Panc1 (cell line): ENCODE measurements at regions not wholly inside any gene's neighbourhood (a gene's known extent, or its start where the extent isn't known, plus 50 kb on each side); places are given as distances from the start of the nearest gene placed in this dataset.

ENCODE experiments used
- ATAC-seq: fragments of 200-7000 bp; cut with Tn5 transposase; 2 replicates; pipeline ENCODE4 v1.9.1; 2020; ENCODE audit warnings: mild to moderate bottlenecking, moderate library complexity
- BruUV-seq: library from RNA; stranded (reverse); fragments of 400-500 nt; replicated peaks from 2 replicates; lab custom pipeline; 2021; lab: Mats Ljungman, UMichigan
- CTCF ChIA-PET: fragments of 300-600 bp; sonication (Branson Sonifier 250); formaldehyde crosslinking; loops from one replicate; lab custom pipeline; 2022; ENCODE audit warnings: antibody characterized with exemption; lab: Charles Lee
- POLR2A ChIA-PET: fragments of 300-600 bp; sonication (Branson Sonifier 250); formaldehyde crosslinking; loops from one replicate; lab custom pipeline; 2022; ENCODE audit warnings: antibody characterized with exemption; lab: Charles Lee
- DNase-seq: peaks from one replicate; pipeline ENCODE4 v3.0.0-alpha.2; 2010; ENCODE audit warnings: low read depth, low spot score
- H3K27ac ChIP-seq: 2 replicates; pipeline ENCODE4 v1.5.1; 2011; ENCODE audit warnings: mild to moderate bottlenecking, low read length, inconsistent platforms
- H3K27me3 ChIP-seq: fragments of 200-500 bp; sonication (Bioruptor generic); 2 replicates; pipeline ENCODE4 v1.6.0; 2014; ENCODE audit warnings: low read length, inconsistent platforms; ENCODE audit not compliant: control insufficient read depth, insufficient read depth
- H3K36me3 ChIP-seq: fragments of 200-500 bp; sonication (Bioruptor generic); 2 replicates; pipeline ENCODE4 v1.5.1; 2014; ENCODE audit warnings: inconsistent platforms, mild to moderate bottlenecking, low read length, moderate library complexity; ENCODE audit not compliant: control insufficient read depth, insufficient read depth
- H3K4me1 ChIP-seq: 2 replicates; pipeline ENCODE4 v1.5.1; 2011; ENCODE audit warnings: inconsistent platforms, mild to moderate bottlenecking, low read length, moderate library complexity; ENCODE audit not compliant: control insufficient read depth, insufficient read depth
- H3K4me3 ChIP-seq, 2 experiments: 2 replicates each; pipeline ENCODE4 v1.5.1; 2011 to 2012; ENCODE audit warnings: low read depth in 2 of 2, low read length in 2 of 2, mild to moderate bottlenecking in 2 of 2, inconsistent platforms in 1 of 2, moderate library complexity in 1 of 2
- H3K9me3 ChIP-seq: fragments of 200-500 bp; sonication (Bioruptor generic); 2 replicates; pipeline ENCODE4 v1.5.1; 2014; ENCODE audit warnings: low read depth, mild to moderate bottlenecking, inconsistent platforms, low read length, moderate library complexity; ENCODE audit not compliant: control insufficient read depth, insufficient read depth
- POLR2AphosphoS5 ChIP-seq: IDR thresholded peaks from 2 replicates; pipeline ENCODE4 v1.6.1; 2012; ENCODE audit warnings: mild to moderate bottlenecking, low read depth, low read length, moderate library complexity
- SIN3A ChIP-seq: IDR thresholded peaks from 2 replicates; pipeline ENCODE4 v1.6.1; 2012; ENCODE audit warnings: low read depth, mild to moderate bottlenecking, low read length, moderate library complexity, borderline replicate concordance; ENCODE audit not compliant: insufficient read depth
- TCF7L2 ChIP-seq: IDR thresholded peaks from 2 replicates; pipeline ENCODE4 v1.6.1; 2011; ENCODE audit warnings: mild to moderate bottlenecking, low read depth, low read length, inconsistent platforms
- in situ Hi-C: cut with HindIII; loops from 2 replicates; pipeline ENCODE4 v1.10.0; 2016; ENCODE audit warnings: low sequenced_read_pairs, low pct_unique_long_range_greater_than_20kb
- intact Hi-C: fragments of 100-400 bp; cut with micrococcal nuclease; formaldehyde crosslinking; loops from one replicate; pipeline ENCODE4 v1.10.0; 2022; ENCODE audit not compliant: unreplicated experiment
- TF ChIP-seq, protein P1 (sequence below): fragments of 450-650 bp; IDR thresholded peaks from 2 replicates; pipeline ENCODE4 v1.5.1; 2017; ENCODE audit warnings: mild to moderate bottlenecking
- TF ChIP-seq, protein P2 (sequence below), 2 experiments: IDR thresholded peaks; 2 replicates each; pipeline ENCODE4 v1.6.1; 2011 to 2012; ENCODE audit warnings: low read depth in 2 of 2, control low read depth in 1 of 2, low read length in 1 of 2, mild to moderate bottlenecking in 1 of 2, moderate library complexity in 1 of 2; ENCODE audit not compliant: insufficient read depth in 1 of 2

DNA sequence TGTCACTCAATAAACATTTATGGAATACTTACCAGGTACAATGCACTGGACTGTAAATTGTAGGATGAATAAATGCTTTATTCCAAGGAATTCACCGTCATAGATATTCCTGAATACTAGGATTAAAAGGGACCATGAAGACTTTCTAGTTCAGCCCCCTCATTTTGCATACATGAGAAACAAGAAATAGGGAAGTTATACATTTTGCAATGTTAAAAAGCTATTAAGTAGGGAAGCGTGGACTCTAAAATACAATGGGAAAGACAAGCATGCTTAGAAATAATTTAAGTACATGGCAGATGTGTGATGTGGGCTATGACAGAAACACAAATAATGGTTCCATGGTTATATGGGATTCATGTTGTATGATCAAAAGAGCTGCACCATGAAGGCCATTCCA, 89.4 kb upstream of the SYT10 start:
- TF ChIP-seq SIN3A (no peak), TCF7L2 (no peak), POLR2AphosphoS5 (no peak)
- TF ChIP-seq, protein P1, sequence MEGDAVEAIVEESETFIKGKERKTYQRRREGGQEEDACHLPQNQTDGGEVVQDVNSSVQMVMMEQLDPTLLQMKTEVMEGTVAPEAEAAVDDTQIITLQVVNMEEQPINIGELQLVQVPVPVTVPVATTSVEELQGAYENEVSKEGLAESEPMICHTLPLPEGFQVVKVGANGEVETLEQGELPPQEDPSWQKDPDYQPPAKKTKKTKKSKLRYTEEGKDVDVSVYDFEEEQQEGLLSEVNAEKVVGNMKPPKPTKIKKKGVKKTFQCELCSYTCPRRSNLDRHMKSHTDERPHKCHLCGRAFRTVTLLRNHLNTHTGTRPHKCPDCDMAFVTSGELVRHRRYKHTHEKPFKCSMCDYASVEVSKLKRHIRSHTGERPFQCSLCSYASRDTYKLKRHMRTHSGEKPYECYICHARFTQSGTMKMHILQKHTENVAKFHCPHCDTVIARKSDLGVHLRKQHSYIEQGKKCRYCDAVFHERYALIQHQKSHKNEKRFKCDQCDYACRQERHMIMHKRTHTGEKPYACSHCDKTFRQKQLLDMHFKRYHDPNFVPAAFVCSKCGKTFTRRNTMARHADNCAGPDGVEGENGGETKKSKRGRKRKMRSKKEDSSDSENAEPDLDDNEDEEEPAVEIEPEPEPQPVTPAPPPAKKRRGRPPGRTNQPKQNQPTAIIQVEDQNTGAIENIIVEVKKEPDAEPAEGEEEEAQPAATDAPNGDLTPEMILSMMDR: no peak
- TF ChIP-seq, protein P2, sequence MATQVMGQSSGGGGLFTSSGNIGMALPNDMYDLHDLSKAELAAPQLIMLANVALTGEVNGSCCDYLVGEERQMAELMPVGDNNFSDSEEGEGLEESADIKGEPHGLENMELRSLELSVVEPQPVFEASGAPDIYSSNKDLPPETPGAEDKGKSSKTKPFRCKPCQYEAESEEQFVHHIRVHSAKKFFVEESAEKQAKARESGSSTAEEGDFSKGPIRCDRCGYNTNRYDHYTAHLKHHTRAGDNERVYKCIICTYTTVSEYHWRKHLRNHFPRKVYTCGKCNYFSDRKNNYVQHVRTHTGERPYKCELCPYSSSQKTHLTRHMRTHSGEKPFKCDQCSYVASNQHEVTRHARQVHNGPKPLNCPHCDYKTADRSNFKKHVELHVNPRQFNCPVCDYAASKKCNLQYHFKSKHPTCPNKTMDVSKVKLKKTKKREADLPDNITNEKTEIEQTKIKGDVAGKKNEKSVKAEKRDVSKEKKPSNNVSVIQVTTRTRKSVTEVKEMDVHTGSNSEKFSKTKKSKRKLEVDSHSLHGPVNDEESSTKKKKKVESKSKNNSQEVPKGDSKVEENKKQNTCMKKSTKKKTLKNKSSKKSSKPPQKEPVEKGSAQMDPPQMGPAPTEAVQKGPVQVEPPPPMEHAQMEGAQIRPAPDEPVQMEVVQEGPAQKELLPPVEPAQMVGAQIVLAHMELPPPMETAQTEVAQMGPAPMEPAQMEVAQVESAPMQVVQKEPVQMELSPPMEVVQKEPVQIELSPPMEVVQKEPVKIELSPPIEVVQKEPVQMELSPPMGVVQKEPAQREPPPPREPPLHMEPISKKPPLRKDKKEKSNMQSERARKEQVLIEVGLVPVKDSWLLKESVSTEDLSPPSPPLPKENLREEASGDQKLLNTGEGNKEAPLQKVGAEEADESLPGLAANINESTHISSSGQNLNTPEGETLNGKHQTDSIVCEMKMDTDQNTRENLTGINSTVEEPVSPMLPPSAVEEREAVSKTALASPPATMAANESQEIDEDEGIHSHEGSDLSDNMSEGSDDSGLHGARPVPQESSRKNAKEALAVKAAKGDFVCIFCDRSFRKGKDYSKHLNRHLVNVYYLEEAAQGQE (IDR thresholded peaks at IDR 0.05; ENCODE audit: insufficient read depth in 1 of 2, low read depth in 2 of 2, low read length in 1 of 2): no peak
- Histone ChIP-seq H3K9me3 (no peaks in the 10 kb centered on the region), H3K36me3 (no peaks in the 10 kb centered on the region), H3K27ac (no peak overlapping the region), H3K4me1 (no peaks in the 10 kb centered on the region), H3K27me3 (no peaks in the 10 kb centered on the region), H3K4me3 (no peak overlapping the region)
- ATAC-seq (no peak), DNase-seq (no peak)
- POLR2A ChIA-PET: no interaction called here
- in situ Hi-C loops: no loop called here
- intact Hi-C loops: no loop called here
- CTCF ChIA-PET: no interaction called here
- BruUV-seq: no TSS peak

DNA sequence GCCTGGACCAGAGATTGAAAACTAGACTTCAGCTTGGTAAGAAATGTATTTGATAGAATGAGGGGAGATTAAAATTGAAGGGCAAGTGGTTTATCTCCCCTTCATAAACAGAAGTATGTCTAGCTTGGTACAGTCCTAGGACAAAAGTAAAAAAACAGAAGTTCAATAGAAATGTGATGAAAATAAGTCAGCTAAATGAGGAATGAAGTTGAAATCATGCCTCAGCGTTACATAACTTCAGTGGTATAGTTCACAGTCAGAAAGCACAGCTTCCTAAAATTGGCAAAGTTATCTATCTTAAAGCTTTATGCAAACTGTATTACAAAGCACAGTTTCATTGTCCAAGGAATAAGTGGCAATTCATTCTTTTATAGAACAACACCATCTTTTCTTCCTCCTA, 90.2 kb upstream of the SYT10 start:
- no peak overlapping the region for H3K4me3 ChIP-seq
- ChIA-PET CTCF (no interaction called here), POLR2A (no interaction called here)
- TF ChIP-seq TCF7L2 (no peak), SIN3A (no peak), POLR2AphosphoS5 (no peak)
- TF ChIP-seq, protein P2 (IDR thresholded peaks at IDR 0.05; ENCODE audit: insufficient read depth in 1 of 2, low read depth in 2 of 2, low read length in 1 of 2): no peak
- TF ChIP-seq, protein P1: no peak
- DNase-seq (no peak), ATAC-seq (no peak)
- intact Hi-C loops (loop anchor here (5.0 kb wide), 1 partner anchor 48 kb away; no protein-coding TSS in a partner anchor), in situ Hi-C loops (no loop called here)
- H3K9me3 ChIP-seq: no peaks in the 10 kb centered on the region
- no peaks in the 10 kb centered on the region for H3K36me3 ChIP-seq
- BruUV-seq: no TSS peak
- H3K4me1 ChIP-seq: no peaks in the 10 kb centered on the region
- H3K27me3 ChIP-seq: no peaks in the 10 kb centered on the region
- H3K27ac ChIP-seq: no peak overlapping the region
